ENCODE measurements at regions not wholly inside any gene's neighbourhood (a gene's known extent, or its start where the extent isn't known, plus 50 kb on each side); places are given as distances from the start of the nearest gene placed in this dataset.

- TF ChIP-seq POLR2A (IDR thresholded peaks at IDR 0.05; ENCODE audit: low read length): no peak
- TF ChIP-seq GATA1 (IDR thresholded peaks at IDR 0.05; ENCODE audit: low read depth, low read length): no peak
Observed at GRCh38 chr2:56898986-56899385, 715.2 kb downstream of the CCDC85A start.

Data from erythroblast (primary cell).